MM.1S (cell line): ENCODE measurements at regions not wholly inside any gene's neighbourhood (a gene's known extent, or its start where the extent isn't known, plus 50 kb on each side); places are given as distances from the start of the nearest gene placed in this dataset.

ENCODE experiments used
- CTCF ChIP-seq: fragments of 300-600 bp; sonication (generic); IDR thresholded peaks from 2 replicates; pipeline ENCODE4 v1.5.1; 2016; ENCODE audit warnings: antibody characterized with exemption, low read length, mixed read lengths
- EZH2 ChIP-seq: fragments of 300-600 bp; sonication (generic); optimal IDR thresholded peaks from 2 replicates; pipeline ENCODE3; 2017; ENCODE audit warnings: low read depth, mild to moderate bottlenecking, antibody characterized with exemption, low read length, mixed read lengths
- EZH2phosphoT487 ChIP-seq: fragments of 300-600 bp; sonication (generic); IDR thresholded peaks from 2 replicates; pipeline ENCODE4 v1.6.1; 2018; ENCODE audit warnings: antibody characterized with exemption, low read length

- TF ChIP-seq EZH2phosphoT487: no peak
- TF ChIP-seq CTCF: no peak
- no peak for TF ChIP-seq EZH2
Measured at GRCh38 chr14:71411738-71412137, 504.5 kb downstream of the PCNX1 start.
